ACHN (cell line): ENCODE measurements at regions not wholly inside any gene's neighbourhood (a gene's known extent, or its start where the extent isn't known, plus 50 kb on each side); places are given as distances from the start of the nearest gene placed in this dataset.

Experiments used
- DNase-seq: peaks from one replicate; pipeline ENCODE4 v3.0.0-alpha.2; 2015
- in situ Hi-C: cut with HindIII; loops from 2 replicates; pipeline ENCODE4 v1.10.0; 2017; ENCODE audit warnings: low sequenced_read_pairs, low pct_ligation_motif_present, low pct_unique_long_range_greater_than_20kb

GRCh38 chr3:109532257-109533216, 195.2 kb upstream of the DPPA4 start:
- DNase-seq = peak; percentile 68
- in situ Hi-C loops = no loop called here

- DNase-seq = no peak
- in situ Hi-C loops = no loop called here
Measured at GRCh38 chr3:109545746-109546145, 208.4 kb upstream of the DPPA4 start.

DNA sequence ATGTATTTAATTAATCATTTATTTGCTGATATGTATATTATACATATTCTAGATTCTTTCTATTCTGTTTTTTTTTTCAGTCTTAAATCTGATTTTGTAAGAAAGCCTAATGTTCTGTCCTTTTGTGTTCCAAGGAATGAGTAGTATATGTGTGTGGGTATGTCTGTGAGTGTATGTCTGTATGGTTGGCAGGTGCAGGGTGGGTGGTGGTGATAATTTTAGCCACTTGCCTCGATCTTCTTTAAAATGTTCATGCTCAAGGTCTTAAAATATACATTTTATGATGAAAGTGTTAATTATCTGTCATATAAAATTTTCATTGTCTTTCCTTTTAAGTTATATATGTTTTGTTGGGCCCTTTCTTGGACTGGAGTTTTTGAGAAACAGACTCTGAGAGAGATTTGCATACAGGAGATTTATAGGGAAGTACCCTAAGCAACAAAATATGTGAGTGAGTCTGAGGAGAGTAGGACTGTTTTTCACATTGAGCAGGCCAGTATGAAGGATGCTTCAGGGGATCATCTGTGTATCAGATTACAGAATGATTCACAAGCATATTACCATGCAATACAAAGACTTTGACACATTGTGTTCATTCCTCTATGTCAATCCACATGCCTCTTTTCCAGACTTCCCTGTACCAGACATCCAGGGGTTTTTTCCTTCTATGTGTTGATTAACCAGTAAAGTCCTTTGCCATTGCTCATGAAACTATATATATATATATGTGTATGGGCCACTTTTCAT, 211.0 kb upstream of the DPPA4 start:
- in situ Hi-C loops = no loop called here
- DNase-seq = no peak

- DNase-seq = no peak
Measured at GRCh38 chr3:109553591-109554371, 216.4 kb upstream of the DPPA4 start.

GRCh38 chr3:109559389-109559788, 222.0 kb upstream of the DPPA4 start:
- in situ Hi-C loops = no loop called here

More at GRCh38 chr3:109553591-109554371, 216.4 kb upstream of the DPPA4 start:
- in situ Hi-C loops = no loop called here

DNA sequence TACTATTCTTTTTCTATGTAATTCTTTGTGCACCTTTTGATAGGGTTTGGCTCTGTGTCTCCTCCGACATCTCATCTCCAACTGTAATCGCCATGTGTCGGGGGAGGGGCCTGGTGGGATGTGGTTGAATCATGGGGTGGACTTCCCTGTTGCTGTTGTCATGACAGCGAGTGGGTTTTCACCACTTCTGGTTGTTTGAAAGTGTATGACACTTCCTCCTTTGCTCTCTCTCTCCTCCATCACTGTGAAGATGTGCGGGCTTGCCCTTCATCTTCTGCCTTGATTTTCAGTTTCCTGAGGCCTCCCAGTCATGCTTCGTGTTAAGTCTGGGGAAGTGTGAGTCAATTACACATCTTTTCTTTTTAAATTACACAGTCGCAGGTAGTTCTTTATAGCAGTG, 225.8 kb upstream of the DPPA4 start:
- in situ Hi-C loops = no loop called here

More at GRCh38 chr3:109559389-109559788, 222.0 kb upstream of the DPPA4 start:
- no peak for DNase-seq

DNA sequence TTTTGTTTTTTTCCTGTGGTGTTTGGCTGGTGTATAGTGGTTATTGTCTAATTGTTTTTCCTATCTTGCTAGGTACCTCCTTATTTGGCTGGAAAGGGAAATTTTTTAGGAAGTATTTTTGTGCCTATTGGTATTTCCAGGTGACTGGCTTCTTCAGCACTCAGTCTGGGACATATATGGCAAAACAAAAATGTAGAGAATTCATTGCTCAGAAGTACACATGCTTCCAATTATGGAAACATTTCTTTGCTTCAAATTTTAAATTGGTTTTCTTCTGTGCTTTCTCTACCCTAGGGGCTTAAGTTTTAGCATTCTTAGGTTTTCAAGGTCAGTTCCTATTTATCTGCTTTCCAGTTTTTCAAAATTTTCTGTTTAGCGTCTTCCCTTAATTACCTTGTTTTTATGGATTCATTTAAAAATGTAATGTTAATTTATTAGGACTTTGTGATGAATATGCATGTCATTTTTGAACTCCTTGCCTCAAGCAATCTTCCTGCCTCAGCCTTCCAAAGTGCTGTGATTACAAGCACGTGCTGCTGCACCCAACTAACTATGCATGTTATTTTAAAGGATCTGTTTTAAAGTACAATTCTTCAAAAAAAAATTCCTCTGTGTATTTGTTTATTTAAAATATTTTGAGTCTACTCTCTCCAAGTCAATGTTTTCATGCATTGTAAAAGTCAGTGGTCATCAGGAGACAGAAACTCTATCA, 231.9 kb upstream of the DPPA4 start:
- no peak for DNase-seq
- in situ Hi-C loops = no loop called here

More for the DNA sequence above, 225.8 kb upstream of the DPPA4 start:
- DNase-seq = no peak

DNA sequence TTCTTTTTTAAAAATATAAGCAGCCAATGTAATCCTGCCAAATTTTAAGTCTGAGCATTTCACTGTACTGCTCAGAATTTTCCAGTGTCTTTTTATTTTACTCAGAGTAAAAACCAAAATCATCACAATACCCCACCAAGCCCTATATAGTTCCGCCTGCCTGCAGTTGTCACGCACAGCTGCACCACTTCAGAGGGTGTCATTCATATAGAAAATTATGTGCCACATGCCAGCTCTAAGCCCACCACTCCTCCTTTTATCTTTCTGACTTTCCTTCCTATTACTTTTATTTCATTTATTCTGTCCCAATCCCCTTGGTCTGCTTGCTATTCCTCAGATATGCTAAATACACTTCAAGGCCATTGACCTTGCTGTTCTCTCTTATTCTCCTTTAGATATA, 233.1 kb upstream of the DPPA4 start:
- no peak for DNase-seq
- in situ Hi-C loops = no loop called here

GRCh38 chr3:109572301-109572700, 235.0 kb upstream of the DPPA4 start:
- DNase-seq = no peak
- in situ Hi-C loops = no loop called here

- in situ Hi-C loops = no loop called here
- no peak for DNase-seq
Measured at GRCh38 chr3:109596991-109597390, 259.6 kb upstream of the DPPA4 start.

GRCh38 chr3:109597444-109597843, 260.1 kb upstream of the DPPA4 start:
- no peak for DNase-seq
- in situ Hi-C loops = no loop called here

GRCh38 chr3:109607897-109608296, 270.6 kb upstream of the DPPA4 start:
- in situ Hi-C loops = no loop called here

DNA sequence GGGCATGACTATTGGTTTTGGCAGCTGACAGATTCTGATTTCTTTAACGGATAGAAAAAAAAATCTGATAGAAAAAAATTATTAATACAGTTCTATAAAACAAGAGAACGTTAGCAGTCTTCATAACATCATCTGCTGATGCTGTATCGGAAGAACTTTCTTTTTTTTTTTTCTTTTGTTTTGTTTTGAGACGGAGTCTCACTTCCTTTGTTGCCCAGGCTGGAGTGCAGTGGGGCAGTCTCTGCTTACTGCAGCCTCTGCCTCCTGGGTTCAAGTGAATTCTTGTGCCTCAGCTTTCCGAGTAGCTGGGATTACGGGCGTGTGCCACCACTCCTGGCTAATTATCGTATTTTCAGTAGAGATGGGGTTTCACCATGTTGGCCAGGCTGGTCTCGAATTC, 271.2 kb upstream of the DPPA4 start:
- no peak for DNase-seq
- in situ Hi-C loops = no loop called here

More at GRCh38 chr3:109607897-109608296, 270.6 kb upstream of the DPPA4 start:
- no peak for DNase-seq

GRCh38 chr3:109618766-109619378, 281.5 kb upstream of the DPPA4 start:
- in situ Hi-C loops = no loop called here
- no peak for DNase-seq

- DNase-seq = no peak
- in situ Hi-C loops = no loop called here
Measured at GRCh38 chr3:109631897-109632296, 294.6 kb upstream of the DPPA4 start.

- DNase-seq = no peak
- in situ Hi-C loops = no loop called here
Measured at GRCh38 chr3:109640146-109640652, 302.9 kb upstream of the DPPA4 start.

DNA sequence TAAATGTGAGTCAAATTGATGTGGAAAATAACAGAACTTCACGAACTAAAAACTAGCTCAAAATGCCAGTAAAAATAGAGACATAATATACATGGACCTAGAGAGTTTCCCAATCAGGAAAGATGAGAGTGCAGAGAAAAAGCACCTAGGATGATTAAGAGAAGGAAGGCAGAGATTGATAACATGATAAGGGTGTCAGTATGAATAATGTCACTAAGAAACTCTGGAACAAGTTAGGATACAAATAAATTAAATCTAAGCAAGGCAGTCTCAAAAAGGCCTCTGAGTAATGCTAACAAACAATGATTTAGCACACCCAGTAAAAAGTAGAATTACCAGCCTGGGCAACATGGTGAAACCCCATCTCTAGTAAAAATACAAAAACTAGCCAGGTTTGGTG, 304.7 kb upstream of the DPPA4 start:
- in situ Hi-C loops = no loop called here
- DNase-seq = no peak

DNA sequence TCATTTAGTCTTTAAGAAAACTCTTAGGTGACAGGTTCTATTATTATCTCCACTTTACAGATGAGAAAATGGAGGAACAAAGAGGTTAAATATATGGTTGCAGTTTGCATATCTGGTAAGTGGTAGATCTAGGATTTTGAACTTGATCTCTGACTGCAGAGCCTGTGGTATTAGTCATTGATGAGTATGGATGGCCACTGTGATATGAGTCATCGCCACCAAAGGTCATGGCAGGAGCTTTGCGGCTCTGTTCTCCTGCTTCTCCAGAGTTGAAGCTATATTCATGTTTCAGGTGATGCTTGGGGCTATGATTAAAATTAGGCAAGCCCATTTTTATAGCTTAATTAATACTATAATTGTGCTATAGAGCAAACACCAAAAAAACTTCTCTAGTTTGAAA, 306.2 kb upstream of the DPPA4 start:
- in situ Hi-C loops = no loop called here
- peak; percentile 67 for DNase-seq
